Epithelial cell of esophagus (primary cell): ENCODE measurements at regions not wholly inside any gene's neighbourhood (a gene's known extent, or its start where the extent isn't known, plus 50 kb on each side); places are given as distances from the start of the nearest gene placed in this dataset.

Experiments used
- DNase-seq: peaks from one replicate; pipeline ENCODE4 v3.0.0; 2010; ENCODE audit warnings: low read depth
- H3K4me3 ChIP-seq: 2 replicates; pipeline ENCODE4 v1.5.1; 2011; ENCODE audit warnings: mild to moderate bottlenecking, low read length, control low read depth
- CTCF ChIP-seq: IDR thresholded peaks from 2 replicates; pipeline ENCODE4 v1.5.1; 2011; ENCODE audit warnings: low read depth, mild to moderate bottlenecking, low read length, control low read depth, inconsistent platforms; ENCODE audit not compliant: insufficient read depth; ENCODE audit errors: missing control alignments

GRCh38 chr13:111045170-111045569 is 69.9 kb upstream of the ARHGEF7 start:
- no peak for DNase-seq
- H3K4me3 ChIP-seq, result no peak overlapping the region
- TF ChIP-seq CTCF, result no peak

GRCh38 chr13:111044087-111044830 is 70.9 kb upstream of the ARHGEF7 start:
- DNase-seq, result no peak
- H3K4me3 ChIP-seq, result no peak overlapping the region
- TF ChIP-seq CTCF, result no peak

GRCh38 chr13:111043575-111043982 is 71.5 kb upstream of the ARHGEF7 start:
- no peak overlapping the region for H3K4me3 ChIP-seq
- TF ChIP-seq CTCF, result no peak
- no peak for DNase-seq

- no peak overlapping the region for H3K4me3 ChIP-seq
- no peak for TF ChIP-seq CTCF
- no peak for DNase-seq
These were observed 72.4 kb upstream of the ARHGEF7 start for GRCh38 chr13:111042661-111043226.

GRCh38 chr13:111040830-111041229 is 74.3 kb upstream of the ARHGEF7 start:
- H3K4me3 ChIP-seq, result no peak overlapping the region
- DNase-seq, result no peak
- TF ChIP-seq CTCF, result no peak

GRCh38 chr13:111039735-111040134 is 75.4 kb upstream of the ARHGEF7 start:
- no peak for DNase-seq
- no peak overlapping the region for H3K4me3 ChIP-seq
- TF ChIP-seq CTCF, result no peak

GRCh38 chr13:111038887-111039286 is 76.2 kb upstream of the ARHGEF7 start:
- no peak for TF ChIP-seq CTCF
- no peak overlapping the region for H3K4me3 ChIP-seq
- DNase-seq, result no peak
